DMS153 treated with DMSO at 0.1 percent for 48 hours (cell line): ENCODE measurements at regions not wholly inside any gene's neighbourhood (a gene's known extent, or its start where the extent isn't known, plus 50 kb on each side); places are given as distances from the start of the nearest gene placed in this dataset.

Experiments
- DNase-seq: peaks from one replicate; lab custom pipeline; 2025; ENCODE audit not compliant: unreplicated experiment; lab: John Stamatoyannopoulos, UW

DNA sequence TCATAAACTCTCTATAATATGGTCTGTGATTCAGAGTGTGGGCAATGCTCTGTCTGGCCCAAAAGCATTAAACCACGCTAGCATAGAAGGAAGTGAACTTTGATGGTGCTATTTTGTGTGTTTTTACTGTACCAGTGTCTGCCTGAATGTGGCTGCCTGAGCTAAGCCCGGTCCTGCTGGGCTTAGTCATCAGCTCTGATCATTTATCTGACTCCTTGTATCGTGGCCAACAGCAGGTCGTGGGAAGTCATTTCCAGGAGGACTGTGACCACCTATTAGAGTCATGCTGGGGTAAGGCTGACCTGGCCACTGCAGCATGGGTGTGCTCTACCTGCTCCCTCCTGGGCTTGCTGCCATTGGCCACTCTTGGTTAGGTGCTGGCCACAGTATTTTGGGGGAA lies 239.1 kb upstream of the CEP162 start:
- DNase-seq, result no peak

DNA sequence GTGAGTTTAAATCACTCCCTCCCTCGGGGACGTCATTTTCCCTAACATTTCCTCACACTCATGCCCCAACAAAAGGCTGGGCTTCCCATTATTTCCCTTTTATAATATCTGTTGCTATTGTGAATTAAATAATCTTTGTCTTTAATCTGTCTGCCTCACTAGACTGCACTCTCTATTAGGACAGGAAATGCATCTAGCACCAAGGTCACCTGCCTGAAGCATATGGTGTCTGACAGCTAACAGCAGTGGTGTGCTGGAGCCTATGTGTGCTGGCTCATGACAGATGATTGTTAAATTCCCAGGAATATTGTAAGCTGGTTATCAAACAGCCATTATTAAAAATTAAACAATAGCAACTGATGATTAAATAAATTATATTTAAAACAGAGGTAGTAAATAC lies 237.0 kb upstream of the CEP162 start:
- DNase-seq, result no peak

DNA sequence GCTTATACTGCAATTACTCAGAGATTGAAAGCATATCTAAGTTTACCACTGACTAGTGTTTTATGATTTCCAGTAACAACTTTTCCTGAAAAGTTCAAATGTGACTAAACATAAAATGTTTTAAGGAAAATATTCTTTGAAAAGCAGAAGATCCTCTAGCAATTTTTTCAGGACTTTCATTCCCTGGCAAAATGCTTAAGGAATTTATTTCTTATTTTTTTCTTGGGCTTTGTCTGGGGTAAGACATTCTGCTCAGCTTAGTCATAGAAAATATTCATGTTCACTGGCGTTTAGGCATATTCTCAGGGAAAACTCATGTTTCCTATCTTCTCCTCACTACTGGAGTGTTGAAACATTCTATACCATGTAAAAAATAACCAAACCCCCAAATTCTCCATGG lies 235.3 kb upstream of the CEP162 start:
- DNase-seq, result no peak

DNA sequence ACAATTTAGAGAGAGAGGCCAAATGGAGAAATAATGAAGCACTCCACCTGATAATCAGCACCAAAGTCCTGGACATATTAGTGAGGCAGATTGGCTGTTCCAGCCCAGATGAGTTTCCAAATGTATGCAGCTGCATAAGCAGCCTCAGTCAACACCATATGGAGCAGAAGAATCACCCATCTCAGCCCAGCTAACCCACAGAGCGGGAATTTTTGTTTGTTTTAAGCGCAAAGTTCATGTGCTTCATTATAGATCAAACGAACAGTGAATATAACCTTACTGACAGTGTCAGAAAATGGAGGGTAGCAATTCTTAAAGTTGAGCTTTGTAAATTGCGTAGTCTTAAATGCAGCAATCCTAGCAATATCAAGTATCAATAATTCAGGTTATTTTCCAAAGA lies 234.0 kb upstream of the CEP162 start:
- DNase-seq, result no peak

DNA sequence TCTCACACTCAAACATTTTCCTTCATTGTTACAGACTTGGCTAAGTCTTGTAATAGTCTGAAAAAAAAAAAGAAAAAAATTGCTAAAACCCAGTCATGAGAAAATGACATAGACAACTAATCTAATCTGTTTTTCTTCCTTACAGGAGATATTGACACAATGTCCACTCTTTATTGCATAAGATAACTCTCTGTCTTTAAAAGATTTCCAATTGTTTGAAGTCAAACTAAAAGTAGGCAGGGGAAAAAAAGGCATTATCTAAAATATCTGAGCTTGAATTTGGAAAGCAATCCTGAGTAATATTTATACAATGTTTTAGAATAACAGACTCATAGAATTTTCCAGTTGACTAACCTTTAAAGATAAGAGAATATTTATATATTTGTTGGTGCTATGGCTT lies 233.0 kb upstream of the CEP162 start:
- DNase-seq, result no peak

DNA sequence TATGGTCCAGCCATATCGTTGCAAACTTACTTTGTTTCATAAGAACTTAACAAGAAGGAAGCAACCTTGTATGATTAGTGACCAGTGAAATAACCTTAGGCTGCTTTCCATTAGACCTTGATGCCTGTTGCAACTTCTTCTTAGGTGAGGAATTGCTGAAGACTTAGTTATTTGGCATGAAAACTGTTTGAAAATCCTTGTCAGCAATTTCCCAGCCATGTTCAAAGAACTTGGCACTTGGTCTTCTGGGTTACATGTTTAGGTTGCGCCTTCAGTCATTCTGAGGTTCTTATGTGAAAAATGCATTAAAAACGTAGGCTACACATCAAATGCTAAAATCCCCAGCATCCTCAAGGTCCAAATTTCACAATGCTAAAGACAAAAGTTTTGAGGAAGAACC lies 232.0 kb upstream of the CEP162 start:
- no peak for DNase-seq

DNA sequence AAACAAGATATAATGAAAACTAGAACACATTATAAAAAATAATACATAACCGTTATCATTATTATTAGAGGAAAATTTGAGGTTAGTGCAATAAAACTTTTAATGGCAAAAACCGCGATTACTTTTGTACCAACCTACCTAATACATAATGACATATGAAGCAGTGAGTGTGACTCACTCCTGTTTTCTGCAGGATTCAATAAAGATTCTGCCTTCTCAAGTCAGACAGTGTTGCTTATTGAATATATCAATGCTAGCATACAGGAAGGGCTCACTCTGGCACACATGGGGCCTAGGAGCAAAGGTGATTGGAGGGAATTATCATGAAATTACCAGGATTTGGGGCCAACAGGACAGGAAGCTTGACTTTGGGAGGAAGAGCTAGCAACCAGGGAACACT lies 230.8 kb upstream of the CEP162 start:
- no peak for DNase-seq

DNA sequence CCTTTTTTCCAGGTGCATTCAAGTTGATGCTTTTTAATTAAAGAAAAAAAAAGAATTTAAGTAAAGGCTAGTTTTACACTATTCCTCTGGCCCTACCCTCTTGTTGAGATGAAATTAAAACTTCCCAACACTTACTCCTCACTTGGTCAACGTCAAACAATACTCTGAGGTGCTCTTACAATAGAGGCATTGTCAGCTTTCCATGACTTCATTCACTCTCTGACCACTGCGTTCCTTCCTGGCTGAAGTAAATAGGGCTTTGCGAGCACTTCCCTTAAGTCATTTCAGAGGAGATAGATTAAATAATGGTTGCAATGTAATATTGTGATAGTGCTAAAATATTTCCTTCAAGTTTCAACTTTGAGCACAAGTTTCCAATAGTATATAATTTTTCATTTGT lies 229.8 kb upstream of the CEP162 start:
- DNase-seq, result no peak

DNA sequence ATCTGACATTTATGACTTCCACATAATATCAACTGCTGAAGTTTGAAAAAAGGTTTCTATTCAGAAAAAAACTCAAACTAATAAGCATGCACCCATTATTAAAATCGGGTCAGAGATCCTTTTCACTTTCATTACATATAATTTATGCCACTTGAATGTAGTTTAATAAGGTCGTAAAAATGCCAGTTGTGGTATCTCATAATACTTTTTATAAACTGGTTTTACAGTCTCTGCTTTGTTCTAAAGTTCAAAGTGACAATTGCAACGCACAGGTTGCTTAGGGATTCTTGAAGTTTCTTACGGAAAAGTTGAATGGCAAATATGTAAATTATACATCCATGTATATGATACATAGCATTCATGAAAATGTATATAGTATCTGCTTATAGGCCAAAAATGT lies 229.4 kb upstream of the CEP162 start:
- DNase-seq, result no peak

DNA sequence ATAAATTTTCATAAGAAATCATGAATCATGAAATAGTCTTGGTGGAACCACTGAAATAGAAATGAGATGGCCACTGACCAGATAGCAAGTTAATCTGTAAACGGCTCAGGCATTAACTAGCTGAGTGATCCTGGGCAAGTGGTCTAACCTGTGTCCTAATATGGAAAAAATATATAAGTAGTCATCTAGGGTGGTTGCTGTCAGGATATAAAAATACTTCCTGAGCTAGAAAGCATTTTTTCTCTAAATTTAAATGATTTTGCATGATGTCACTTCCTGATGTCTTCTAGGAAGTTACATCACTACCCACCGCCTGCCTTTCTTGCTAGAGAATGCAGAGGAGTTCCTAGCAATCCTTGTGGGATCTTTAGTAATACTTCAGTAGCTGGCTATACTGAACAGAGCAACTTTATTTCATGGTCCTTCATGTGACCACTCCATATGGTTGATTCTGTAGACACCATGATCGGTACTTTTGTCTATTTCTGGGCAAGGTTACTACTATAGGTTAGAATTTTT lies 228.1 kb upstream of the CEP162 start:
- DNase-seq, result no peak

DNA sequence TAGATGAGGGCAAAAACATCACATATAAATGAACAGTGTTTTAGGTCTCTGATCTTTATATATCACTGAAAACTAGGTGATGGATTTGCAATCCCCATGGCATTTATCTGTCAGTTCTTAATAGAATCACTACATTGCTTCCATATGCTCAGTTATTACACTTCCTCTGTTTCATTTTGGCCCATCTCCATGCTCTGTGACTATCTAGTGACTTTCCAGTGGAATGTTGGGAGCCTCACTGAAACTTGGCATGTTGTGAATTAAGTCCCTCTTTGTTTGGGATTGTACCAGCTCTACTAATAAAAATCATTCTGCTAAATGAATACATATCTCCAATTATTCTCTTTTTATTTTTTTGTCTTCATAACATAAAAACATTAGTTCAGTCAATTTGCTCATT lies 226.1 kb upstream of the CEP162 start:
- DNase-seq, result no peak

DNA sequence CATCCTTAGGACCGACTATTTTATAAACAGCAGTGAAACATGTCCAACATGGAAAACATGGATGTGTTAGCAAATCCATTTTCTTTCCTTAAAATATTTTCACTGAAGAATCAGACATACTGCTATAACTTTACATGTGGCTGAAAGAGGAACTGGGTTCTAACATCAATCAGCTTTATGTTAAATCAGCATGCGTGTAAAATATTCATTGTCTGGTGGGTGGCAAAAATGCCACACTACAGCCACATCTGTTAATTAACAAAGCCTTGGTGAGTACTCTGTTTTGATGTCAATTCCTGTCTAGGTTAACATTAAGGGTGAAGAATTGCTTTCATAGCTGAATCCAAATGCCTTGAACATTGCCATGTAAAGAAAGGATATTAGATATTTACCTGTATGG lies 222.6 kb upstream of the CEP162 start:
- no peak for DNase-seq

DNA sequence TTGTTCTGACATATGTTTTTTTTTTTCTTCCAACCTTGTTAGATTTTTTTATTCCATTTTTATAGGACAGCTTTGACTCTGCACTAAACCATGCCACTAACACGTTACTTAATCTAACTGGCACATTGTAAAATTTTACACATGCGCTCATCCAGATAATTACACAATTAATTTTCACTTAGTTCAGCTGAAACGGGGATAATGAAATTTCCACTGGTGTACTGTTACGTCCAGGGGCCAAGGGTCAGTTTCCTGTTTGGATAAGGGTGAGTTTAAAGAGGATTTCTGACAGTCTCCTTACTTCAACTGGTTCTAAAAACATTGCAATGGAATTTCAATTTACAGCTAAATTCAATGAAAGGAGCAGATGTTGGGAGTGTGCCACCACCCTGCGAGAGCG lies 221.8 kb upstream of the CEP162 start:
- DNase-seq, result no peak

DNA sequence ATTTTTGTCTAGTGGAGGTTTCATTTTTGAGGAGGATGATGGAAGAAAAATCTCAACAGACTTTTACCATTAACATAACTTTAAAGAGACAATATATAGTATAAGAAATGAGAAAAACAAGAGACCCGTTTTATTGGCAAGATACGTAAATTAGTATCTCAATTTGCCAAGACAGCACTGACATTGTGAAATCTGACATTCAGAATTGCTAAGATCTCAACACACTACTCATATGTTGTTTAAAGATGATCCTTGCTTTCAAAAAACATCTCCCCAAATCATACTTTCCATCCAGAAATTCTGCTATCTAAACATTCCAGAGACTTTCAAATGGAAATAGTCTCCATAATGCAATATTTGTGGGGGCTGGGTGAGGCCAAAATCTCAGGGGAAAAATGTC lies 220.9 kb upstream of the CEP162 start:
- no peak for DNase-seq

DNA sequence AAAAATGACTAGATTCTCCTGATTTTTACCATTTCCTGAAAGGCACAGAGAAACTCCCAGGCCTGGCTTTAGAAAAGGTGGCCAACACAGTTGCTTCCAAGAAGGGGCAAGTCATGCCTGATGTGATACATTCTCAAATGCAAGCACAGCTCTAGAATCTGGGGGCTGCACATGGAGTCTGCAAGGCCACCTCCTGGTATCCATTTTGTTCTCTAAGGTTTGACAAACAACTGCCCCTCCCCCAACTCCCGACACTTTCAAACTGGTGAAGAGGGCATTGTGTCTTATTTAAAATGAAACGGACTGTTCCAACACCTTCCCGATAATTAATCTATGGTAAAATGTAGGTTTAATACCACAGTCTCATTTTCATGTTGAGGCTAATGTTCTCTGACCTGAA lies 220.2 kb upstream of the CEP162 start:
- no peak for DNase-seq

DNA sequence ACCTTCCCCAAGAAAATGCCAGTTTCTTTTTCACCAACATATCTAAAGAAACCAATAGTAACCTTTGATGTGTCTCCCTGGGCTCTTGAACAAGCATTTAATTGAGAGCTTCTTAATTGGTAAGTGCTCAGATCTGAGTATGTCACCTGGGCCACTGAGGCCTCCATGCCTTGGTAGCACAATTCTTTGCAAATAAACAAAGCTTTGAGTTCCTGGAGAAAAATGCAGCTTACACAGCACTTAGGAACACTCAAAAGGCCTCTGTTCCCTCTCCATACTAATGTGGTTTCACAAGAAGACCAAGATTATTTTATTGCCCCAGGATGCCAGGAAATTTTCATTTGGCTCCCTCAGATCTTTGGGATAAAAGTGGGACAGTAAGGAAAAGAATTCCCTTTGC lies 217.6 kb upstream of the CEP162 start:
- no peak for DNase-seq

DNA sequence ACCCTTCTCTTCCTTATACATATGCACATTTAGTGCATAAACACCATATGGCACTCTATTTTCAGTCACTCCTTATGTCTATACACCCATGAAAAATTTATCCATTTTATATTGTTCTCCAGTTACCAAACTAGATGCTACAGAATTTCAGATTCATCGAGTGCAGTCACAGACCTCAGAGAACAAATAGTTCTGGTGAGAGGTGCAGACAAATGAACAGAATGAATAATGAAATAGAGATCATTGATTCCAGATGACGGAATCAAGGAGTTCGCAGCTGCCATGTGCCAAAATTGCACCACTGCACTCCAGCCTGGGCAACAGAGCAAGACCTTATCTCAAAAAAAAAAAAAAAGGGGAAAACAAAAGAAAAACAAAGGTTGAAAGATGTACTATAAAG lies 214.8 kb upstream of the CEP162 start:
- no peak for DNase-seq

DNA sequence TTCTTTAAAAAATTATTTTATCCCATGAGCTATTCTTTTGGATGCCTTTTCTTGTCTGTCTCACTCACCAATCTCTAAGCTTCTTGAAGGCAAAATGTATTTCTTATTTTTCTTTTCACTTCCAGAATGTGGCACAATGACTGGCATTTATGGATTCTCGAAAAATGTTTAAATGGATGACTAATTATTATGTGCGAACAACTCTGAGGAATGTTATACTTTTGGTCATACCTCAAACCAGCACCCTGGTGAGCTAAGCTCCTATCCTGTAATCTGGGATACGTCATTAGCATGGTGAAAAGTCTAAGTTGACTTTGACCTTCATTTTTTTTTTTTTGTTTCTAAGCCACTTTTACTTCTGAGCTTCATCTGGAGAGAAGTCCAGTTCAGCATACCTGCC lies 214.0 kb upstream of the CEP162 start:
- no peak for DNase-seq

DNA sequence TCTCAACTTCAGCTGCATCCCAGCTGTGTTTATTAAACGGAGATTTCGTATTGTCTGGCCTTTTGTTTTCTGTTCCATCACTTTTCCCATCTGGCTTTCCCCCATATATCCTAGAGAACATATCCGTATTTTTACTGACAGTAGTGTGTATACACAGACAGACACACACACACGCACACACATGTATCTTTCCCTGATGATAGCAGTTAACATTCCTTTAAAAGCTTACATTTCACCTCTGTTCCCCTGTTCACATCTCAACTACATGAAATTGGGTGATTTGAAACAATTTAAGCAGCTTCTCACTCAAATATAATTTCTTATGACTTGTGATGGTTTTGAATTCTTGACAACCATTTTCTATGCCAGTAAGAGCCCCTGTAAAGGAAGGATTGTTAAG lies 207.1 kb upstream of the CEP162 start:
- no peak for DNase-seq

DNA sequence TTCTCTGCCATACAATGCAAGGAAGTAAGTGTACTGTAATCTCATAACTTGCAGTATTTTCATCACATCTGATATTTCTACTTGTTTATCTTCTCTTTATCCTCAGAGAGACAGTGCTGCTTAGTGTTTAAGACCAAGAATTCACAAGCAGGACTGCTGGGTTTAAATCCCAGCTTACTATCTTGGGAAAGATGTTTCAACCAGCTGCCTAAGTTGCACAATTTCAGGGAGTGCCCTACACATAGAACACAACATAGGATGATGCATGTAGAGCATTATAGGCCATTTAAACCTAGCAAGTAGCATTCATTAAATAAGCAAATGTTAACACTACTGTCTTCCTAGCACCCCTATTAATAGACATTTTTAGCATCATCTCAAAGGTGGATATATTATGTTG lies 205.2 kb upstream of the CEP162 start:
- DNase-seq, result no peak

DNA sequence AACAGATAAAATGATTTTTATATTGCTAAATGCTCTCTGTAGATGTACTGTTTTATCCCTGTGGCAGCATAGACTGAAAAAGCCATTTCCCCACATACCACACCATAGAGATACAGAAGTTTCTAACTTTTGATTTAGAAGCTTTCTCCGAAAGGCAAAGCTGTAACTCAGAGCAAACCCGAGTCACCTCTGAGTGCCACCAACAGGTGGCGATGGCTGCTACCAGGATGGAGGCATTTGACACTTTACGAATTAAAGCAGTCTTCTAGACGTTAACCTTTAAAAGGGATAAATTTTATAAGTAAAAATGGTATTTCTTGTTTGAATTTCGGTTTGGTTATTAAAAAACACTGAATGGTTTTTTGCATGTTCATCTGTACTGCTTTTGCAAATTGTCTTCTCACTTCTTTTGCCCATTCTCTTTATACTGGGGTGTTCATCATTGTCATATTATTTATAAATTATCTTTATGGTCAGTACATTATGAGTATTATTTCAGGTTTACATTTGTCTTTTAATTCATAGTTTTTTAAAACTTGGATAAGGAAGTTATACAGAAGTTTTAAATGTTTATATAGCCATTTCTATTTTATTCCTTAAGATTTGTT lies 201.0 kb upstream of the CEP162 start:
- DNase-seq, result peak; percentile 33

DNA sequence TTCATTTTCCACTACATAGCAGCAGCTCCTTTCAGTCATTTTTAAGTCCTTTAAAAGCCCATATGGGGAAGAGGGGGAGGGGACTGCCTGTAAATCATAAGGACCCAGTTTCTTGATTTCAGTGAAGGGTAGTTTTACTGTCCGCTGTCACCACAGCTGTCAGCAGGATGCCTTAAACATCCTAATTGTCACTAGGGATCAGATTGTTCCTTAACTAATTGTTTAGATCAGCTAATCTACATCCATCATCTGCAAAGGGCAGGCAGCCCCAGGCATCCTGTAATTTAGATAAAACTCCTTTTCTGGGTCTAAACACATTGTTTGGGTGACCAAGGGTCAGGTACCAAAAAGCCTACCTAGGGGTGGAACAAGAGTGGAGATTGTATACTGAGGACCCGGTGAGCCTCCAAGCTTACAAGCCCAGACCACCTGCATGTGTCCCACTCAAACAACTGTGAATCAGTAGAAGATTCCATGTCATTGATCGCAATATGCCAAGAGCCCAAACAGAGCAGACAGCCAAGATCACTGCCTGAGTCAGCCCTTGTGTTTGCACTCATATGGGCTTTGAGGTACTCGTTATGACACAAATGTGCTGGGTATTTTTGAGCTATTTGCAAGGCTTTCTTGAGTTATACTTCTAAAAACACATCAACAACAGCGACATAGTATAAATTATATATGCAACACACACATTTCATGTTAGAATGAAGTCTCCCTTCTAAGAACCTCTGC lies 198.7 kb upstream of the CEP162 start:
- DNase-seq, result no peak

DNA sequence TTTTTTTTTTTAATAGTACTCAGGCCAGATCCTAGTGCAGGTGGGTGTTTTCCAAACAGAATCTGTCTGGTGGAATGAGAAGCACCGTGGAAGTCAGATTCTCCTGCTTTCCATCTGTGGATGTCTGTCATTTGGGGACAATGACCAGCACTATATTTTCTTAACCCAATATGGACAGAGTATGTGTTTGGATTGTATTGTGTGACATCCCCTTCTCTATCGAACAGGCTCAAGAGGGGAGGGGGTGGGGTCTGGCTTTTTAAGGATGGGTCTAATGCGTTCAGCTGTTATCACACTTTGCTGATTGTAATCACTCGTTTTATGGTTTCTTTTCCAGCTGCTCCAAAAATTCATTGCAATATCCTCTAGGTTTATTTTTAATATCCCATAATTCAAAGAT lies 197.5 kb upstream of the CEP162 start:
- DNase-seq, result no peak
